ENCODE measurements at regions not wholly inside any gene's neighbourhood (a gene's known extent, or its start where the extent isn't known, plus 50 kb on each side); places are given as distances from the start of the nearest gene placed in this dataset.

GRCh38 chr1:229908689-229909088, 158.3 kb upstream of the GALNT2 start:
- TF ChIP-seq CTCF (optimal IDR thresholded peaks at IDR 0.05 in 1 of 3, IDR thresholded peaks at IDR 0.05 in 1 of 3, conservative IDR thresholded peaks at IDR 0.05 in 1 of 3; ENCODE audit: extremely low read depth in 1 of 3, insufficient read depth in 2 of 3, low read length in 3 of 3) (no peak), EZH2 (IDR thresholded peaks at IDR 0.05; ENCODE audit: low read length) (no peak)

Measured in keratinocyte (primary cell).